ENCODE measurements at regions not wholly inside any gene's neighbourhood (a gene's known extent, or its start where the extent isn't known, plus 50 kb on each side); places are given as distances from the start of the nearest gene placed in this dataset.
"Not testable (repeated sequence)": the region's sequence is repeated elsewhere in the genome, so short reads cannot be mapped to it uniquely, and the experiment has no call there.

DNA sequence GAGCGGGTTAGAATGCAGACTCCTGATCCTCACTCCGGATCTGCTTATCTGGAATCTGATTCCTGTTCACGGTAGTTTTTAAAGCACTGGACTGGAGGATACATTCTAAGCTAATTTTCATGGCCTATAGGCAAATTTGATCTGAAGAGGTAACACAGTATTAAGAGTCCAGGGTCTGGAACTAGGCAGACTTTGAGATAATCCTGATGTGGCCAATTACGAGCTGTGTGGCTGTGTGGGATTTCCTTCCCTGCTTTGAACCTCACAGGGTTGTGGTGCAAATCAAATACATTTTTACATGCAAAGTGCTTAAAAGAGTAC is 285.2 kb downstream of the MIAT start:
- CTCF ChIA-PET, result interaction anchor here (0.6 to 1.1 kb wide), 3 partner anchors 51 to 1200 kb away, joined by 3 read pairs; no protein-coding TSS in a partner anchor
- BruUV-seq (replicated peaks), result no TSS peak
- no peak for TF ChIP-seq CTCF (IDR thresholded peaks at IDR 0.05; ENCODE audit: unreplicated experiment)
- intact Hi-C loops (cut with micrococcal nuclease), result no loop called here
- Mint-ChIP-seq H3K4me3 (ENCODE audit: unreplicated experiment) (no peak overlapping the region), H3K9me3 (ENCODE audit: unreplicated experiment) (peaks cover 4% of the 10 kb centered on the region), H3K36me3 (ENCODE audit: insufficient read depth, unreplicated experiment) (no peaks in the 10 kb centered on the region), H3K4me1 (ENCODE audit: insufficient read depth, unreplicated experiment) (no peaks in the 10 kb centered on the region), H3K27ac (ENCODE audit: low read depth, unreplicated experiment) (no peak overlapping the region), H3K27me3 (ENCODE audit: insufficient read depth, unreplicated experiment) (peaks cover 29% of the 10 kb centered on the region)
- no peak for DNase-seq (ENCODE audit: unreplicated experiment)
- POLR2A ChIA-PET, result interaction anchor here (0.6 to 0.7 kb wide), 2 partner anchors 12 to 50 kb away, joined by 3 read pairs; no protein-coding TSS in a partner anchor

- DNase-seq (ENCODE audit: unreplicated experiment), result no peak
- no peaks in the 10 kb centered on the region for H3K36me3 Mint-ChIP-seq (ENCODE audit: insufficient read depth, unreplicated experiment)
- no peak for TF ChIP-seq CTCF (IDR thresholded peaks at IDR 0.05; ENCODE audit: unreplicated experiment)
- no TSS peak for BruUV-seq (replicated peaks)
- CTCF ChIA-PET, result no interaction called here
- H3K4me3 Mint-ChIP-seq (ENCODE audit: unreplicated experiment), result no peak overlapping the region
- intact Hi-C loops (cut with micrococcal nuclease), result no loop called here
- no peaks in the 10 kb centered on the region for H3K9me3 Mint-ChIP-seq (ENCODE audit: unreplicated experiment)
- H3K27me3 Mint-ChIP-seq (ENCODE audit: insufficient read depth, unreplicated experiment), result peaks cover 43% of the 10 kb centered on the region
- no peaks in the 10 kb centered on the region for H3K4me1 Mint-ChIP-seq (ENCODE audit: insufficient read depth, unreplicated experiment)
- H3K27ac Mint-ChIP-seq (ENCODE audit: low read depth, unreplicated experiment), result no peak overlapping the region
- POLR2A ChIA-PET, result no interaction called here
These were observed 288.2 kb downstream of the MIAT start for GRCh38 chr22:26945565-26945964.

DNA sequence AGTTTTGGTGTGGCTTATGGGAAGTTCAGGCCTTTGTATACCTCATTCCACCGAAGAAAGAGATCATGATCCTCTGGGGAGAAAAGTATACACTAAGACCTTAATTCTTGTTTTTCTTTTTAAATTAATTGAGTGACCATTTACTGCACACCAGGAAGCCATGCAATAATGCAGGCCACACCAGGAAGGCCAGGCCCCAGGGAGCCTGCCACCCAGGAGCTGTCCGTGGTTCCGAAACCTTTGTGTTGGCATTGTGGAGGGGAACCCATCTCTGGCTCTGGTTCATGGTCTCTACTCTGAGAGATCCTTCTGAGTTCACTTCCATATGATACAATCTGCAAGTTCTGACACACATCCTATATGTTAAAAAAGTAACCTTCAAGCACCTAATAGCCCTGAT is 291.8 kb downstream of the MIAT start:
- Mint-ChIP-seq H3K4me3 (ENCODE audit: unreplicated experiment) (no peak overlapping the region), H3K27me3 (ENCODE audit: insufficient read depth, unreplicated experiment) (peaks cover 78% of the 10 kb centered on the region), H3K27ac (ENCODE audit: low read depth, unreplicated experiment) (no peak overlapping the region), H3K9me3 (ENCODE audit: unreplicated experiment) (no peaks in the 10 kb centered on the region), H3K4me1 (ENCODE audit: insufficient read depth, unreplicated experiment) (no peaks in the 10 kb centered on the region), H3K36me3 (ENCODE audit: insufficient read depth, unreplicated experiment) (no peaks in the 10 kb centered on the region)
- POLR2A ChIA-PET, result no interaction called here
- no peak for TF ChIP-seq CTCF (IDR thresholded peaks at IDR 0.05; ENCODE audit: unreplicated experiment)
- DNase-seq (ENCODE audit: unreplicated experiment), result peak; percentile 48
- CTCF ChIA-PET, result interaction anchor here (0.6 to 1.2 kb wide), 3 partner anchors 11 to 869 kb away, joined by 3 to 4 read pairs (median 4); no protein-coding TSS in a partner anchor
- intact Hi-C loops (cut with micrococcal nuclease), result no loop called here
- BruUV-seq (replicated peaks), result no TSS peak

GRCh38 chr22:26951139-26951538 is 293.8 kb downstream of the MIAT start:
- POLR2A ChIA-PET, result interaction anchor here (0.6 kb wide), 1 partner anchor 239 kb away, joined by 3 read pairs; no protein-coding TSS in a partner anchor
- H3K9me3 Mint-ChIP-seq (ENCODE audit: unreplicated experiment); H3K4me1 Mint-ChIP-seq (ENCODE audit: insufficient read depth, unreplicated experiment); H3K4me3 Mint-ChIP-seq (ENCODE audit: unreplicated experiment); DNase-seq (ENCODE audit: unreplicated experiment); H3K36me3 Mint-ChIP-seq (ENCODE audit: insufficient read depth, unreplicated experiment); BruUV-seq (replicated peaks); H3K27ac Mint-ChIP-seq (ENCODE audit: low read depth, unreplicated experiment); intact Hi-C loops (cut with micrococcal nuclease): not testable (repeated sequence)
- CTCF ChIA-PET, result interaction anchor here (0.5 kb wide), 1 partner anchor 616 kb away, joined by 3 read pairs; no protein-coding TSS in a partner anchor
- peaks cover 82% of the 10 kb centered on the region for H3K27me3 Mint-ChIP-seq (ENCODE audit: insufficient read depth, unreplicated experiment)

GRCh38 chr22:26952004-26952403 is 294.6 kb downstream of the MIAT start:
- peaks cover 82% of the 10 kb centered on the region for H3K27me3 Mint-ChIP-seq (ENCODE audit: insufficient read depth, unreplicated experiment)
- H3K4me3 Mint-ChIP-seq (ENCODE audit: unreplicated experiment), result no peak overlapping the region
- no TSS peak for BruUV-seq (replicated peaks)
- DNase-seq (ENCODE audit: unreplicated experiment), result no peak
- no peaks in the 10 kb centered on the region for H3K9me3 Mint-ChIP-seq (ENCODE audit: unreplicated experiment)
- H3K27ac Mint-ChIP-seq (ENCODE audit: low read depth, unreplicated experiment), result no peak overlapping the region
- ChIA-PET CTCF (no interaction called here), POLR2A (no interaction called here)
- H3K4me1 Mint-ChIP-seq (ENCODE audit: insufficient read depth, unreplicated experiment), result no peaks in the 10 kb centered on the region
- no peaks in the 10 kb centered on the region for H3K36me3 Mint-ChIP-seq (ENCODE audit: insufficient read depth, unreplicated experiment)
- intact Hi-C loops (cut with micrococcal nuclease), result no loop called here
- TF ChIP-seq CTCF (IDR thresholded peaks at IDR 0.05; ENCODE audit: unreplicated experiment), result no peak
